ENCODE measurements at regions not wholly inside any gene's neighbourhood (a gene's known extent, or its start where the extent isn't known, plus 50 kb on each side); places are given as distances from the start of the nearest gene placed in this dataset.

DNA sequence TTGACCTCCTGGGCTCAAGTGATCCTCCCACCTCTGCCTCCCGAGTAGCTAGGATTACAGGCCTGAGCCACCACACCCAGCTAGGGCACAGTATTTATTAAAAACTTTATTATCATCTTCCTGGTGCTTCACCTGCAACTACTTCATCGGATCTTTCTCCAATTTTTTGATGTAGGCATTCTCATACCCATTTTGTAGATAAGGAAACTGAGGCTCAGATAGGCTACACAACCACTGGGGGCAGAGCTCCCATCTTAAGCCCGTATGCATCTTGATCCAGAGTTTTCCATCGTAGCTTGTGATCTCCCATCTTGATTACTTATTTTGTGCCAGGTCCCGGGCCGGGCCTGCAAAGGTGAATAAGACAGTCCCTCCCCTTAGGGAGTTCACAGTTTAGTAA is 68.1 kb upstream of the BCOR start:
- TF ChIP-seq, protein P1, sequence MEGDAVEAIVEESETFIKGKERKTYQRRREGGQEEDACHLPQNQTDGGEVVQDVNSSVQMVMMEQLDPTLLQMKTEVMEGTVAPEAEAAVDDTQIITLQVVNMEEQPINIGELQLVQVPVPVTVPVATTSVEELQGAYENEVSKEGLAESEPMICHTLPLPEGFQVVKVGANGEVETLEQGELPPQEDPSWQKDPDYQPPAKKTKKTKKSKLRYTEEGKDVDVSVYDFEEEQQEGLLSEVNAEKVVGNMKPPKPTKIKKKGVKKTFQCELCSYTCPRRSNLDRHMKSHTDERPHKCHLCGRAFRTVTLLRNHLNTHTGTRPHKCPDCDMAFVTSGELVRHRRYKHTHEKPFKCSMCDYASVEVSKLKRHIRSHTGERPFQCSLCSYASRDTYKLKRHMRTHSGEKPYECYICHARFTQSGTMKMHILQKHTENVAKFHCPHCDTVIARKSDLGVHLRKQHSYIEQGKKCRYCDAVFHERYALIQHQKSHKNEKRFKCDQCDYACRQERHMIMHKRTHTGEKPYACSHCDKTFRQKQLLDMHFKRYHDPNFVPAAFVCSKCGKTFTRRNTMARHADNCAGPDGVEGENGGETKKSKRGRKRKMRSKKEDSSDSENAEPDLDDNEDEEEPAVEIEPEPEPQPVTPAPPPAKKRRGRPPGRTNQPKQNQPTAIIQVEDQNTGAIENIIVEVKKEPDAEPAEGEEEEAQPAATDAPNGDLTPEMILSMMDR (CRISPR knock-in tag; IDR thresholded peaks at IDR 0.05), result no peak
- TF ChIP-seq LCORL (IDR thresholded peaks at IDR 0.05) (no peak), LCORL (CRISPR knock-in tag; IDR thresholded peaks at IDR 0.05) (no peak), RFX5 (IDR thresholded peaks at IDR 0.05; ENCODE audit: low read depth, low read length) (no peak), ZNF556 (CRISPR knock-in tag; IDR thresholded peaks at IDR 0.05; ENCODE audit: borderline replicate concordance) (no peak), POLR2A (IDR thresholded peaks at IDR 0.05; ENCODE audit: insufficient read depth in 1 of 2, low read depth in 2 of 2, low read length in 2 of 2) (no peak), HDAC2 (CRISPR knock-in tag; IDR thresholded peaks at IDR 0.05) (no peak), NFE2 (CRISPR knock-in tag; IDR thresholded peaks at IDR 0.05) (no peak)

All from HepG2 (cell line).